Neural cell (in vitro differentiated cells): ENCODE measurements at regions not wholly inside any gene's neighbourhood (a gene's known extent, or its start where the extent isn't known, plus 50 kb on each side); places are given as distances from the start of the nearest gene placed in this dataset.

ENCODE experiments used
- H2AFZ ChIP-seq: fragments of 200-600, 300-800 bp; sonication (generic), shearing (Covaris generic); 2 replicates; pipeline ENCODE4 v1.6.0; 2014; ENCODE audit warnings: low read depth, mild to moderate bottlenecking, antibody characterized with exemption, low read length, moderate library complexity
- H3F3A ChIP-seq: fragments of 200-600 bp; shearing (Covaris generic); 2 replicates; pipeline ENCODE4 v1.6.1; 2016; ENCODE audit warnings: mild to moderate bottlenecking, moderate library complexity, mixed read lengths, antibody characterized with exemption, low read length; ENCODE audit not compliant: insufficient read depth, poor library complexity, severe bottlenecking
- H3K27ac ChIP-seq: fragments of 200-600, 300-800 bp; sonication (generic), shearing (Covaris generic); 2 replicates; pipeline ENCODE4 v1.5.1; 2014; ENCODE audit warnings: mild to moderate bottlenecking, low read length, moderate library complexity
- H3K27me3 ChIP-seq: fragments of 300-800, 200-600 bp; sonication (generic), shearing (Covaris generic); 2 replicates; pipeline ENCODE4 v1.6.0; 2014; ENCODE audit warnings: mild to moderate bottlenecking, low read depth, low read length, moderate library complexity; ENCODE audit not compliant: insufficient read depth
- H3K36me3 ChIP-seq: fragments of 300-800, 200-600 bp; sonication (generic), shearing (Covaris generic); 2 replicates; pipeline ENCODE4 v1.5.1; 2014; ENCODE audit warnings: mild to moderate bottlenecking, antibody characterized with exemption, low read length, moderate library complexity; ENCODE audit not compliant: insufficient read depth
- H3K4me2 ChIP-seq: fragments of 300-800, 200-600 bp; sonication (generic), shearing (Covaris generic); 2 replicates; pipeline ENCODE4 v1.6.0; 2014; ENCODE audit warnings: mild to moderate bottlenecking, low read length
- H3K4me3 ChIP-seq: fragments of 300-800, 200-600 bp; sonication (generic), shearing (Covaris generic); 2 replicates; pipeline ENCODE4 v1.5.1; 2014; ENCODE audit warnings: mild to moderate bottlenecking, low read length, moderate library complexity
- H3K79me2 ChIP-seq: fragments of 200-600 bp; shearing (Covaris generic); replicated peaks from 2 replicates; pipeline ENCODE4 v1.6.0; 2014; ENCODE audit warnings: mild to moderate bottlenecking, low read length, moderate library complexity; ENCODE audit not compliant: insufficient read depth
- H3K9ac ChIP-seq: fragments of 300-800, 200-600 bp; sonication (generic), shearing (Covaris generic); 2 replicates; pipeline ENCODE4 v1.6.1; 2016; ENCODE audit warnings: mild to moderate bottlenecking, low read length, mixed read lengths
- H3K9me2 ChIP-seq: fragments of 200-600 bp; shearing (Covaris generic); 2 replicates; pipeline ENCODE4 v1.6.1; 2016; ENCODE audit warnings: mild to moderate bottlenecking, low read length, mixed read lengths; ENCODE audit not compliant: insufficient read depth
- H3K9me3 ChIP-seq: fragments of 200-600, 300-800 bp; sonication (generic), shearing (Covaris generic); 2 replicates; pipeline ENCODE4 v1.6.1; 2016; ENCODE audit warnings: mild to moderate bottlenecking, mixed run types, low read length, moderate library complexity, mixed read lengths
- H4K20me1 ChIP-seq: fragments of 200-600 bp; shearing (Covaris generic); 2 replicates; pipeline ENCODE4 v1.6.1; 2016; ENCODE audit warnings: mild to moderate bottlenecking, mixed run types; ENCODE audit not compliant: insufficient read depth
- EP300 ChIP-seq: fragments of 450-650 bp; conservative IDR thresholded peaks from 2 replicates; pipeline ENCODE4 v1.6.1; 2014; ENCODE audit warnings: antibody characterized with exemption, mild to moderate bottlenecking, moderate library complexity; ENCODE audit not compliant: poor library complexity, severe bottlenecking
- EZH2 ChIP-seq: fragments of 200-600, 300-800 bp; shearing (Covaris generic), sonication (generic); IDR thresholded peaks from 2 replicates; pipeline ENCODE4 v1.6.1; 2014; ENCODE audit warnings: antibody characterized with exemption, low read length, borderline replicate concordance, mild to moderate bottlenecking; ENCODE audit not compliant: insufficient read depth, poor library complexity, severe bottlenecking
- MXI1 ChIP-seq: fragments of 450-650 bp; conservative IDR thresholded peaks from 2 replicates; pipeline ENCODE4 v1.6.1; 2014; ENCODE audit warnings: antibody characterized with exemption, mild to moderate bottlenecking; ENCODE audit not compliant: poor library complexity, severe bottlenecking
- POLR2AphosphoS5 ChIP-seq: IDR thresholded peaks from 2 replicates; pipeline ENCODE4 v1.6.1; 2012
- RAD21 ChIP-seq: fragments of 450-650 bp; conservative IDR thresholded peaks from 2 replicates; pipeline ENCODE4 v1.6.1; 2014; ENCODE audit warnings: antibody characterized with exemption, mild to moderate bottlenecking, moderate library complexity
- SMC3 ChIP-seq: fragments of 450-650 bp; conservative IDR thresholded peaks from 2 replicates; pipeline ENCODE4 v1.6.1; 2014; ENCODE audit warnings: antibody characterized with exemption, mild to moderate bottlenecking, moderate library complexity; ENCODE audit not compliant: poor library complexity
- TAF1 ChIP-seq: IDR thresholded peaks from 2 replicates; pipeline ENCODE4 v1.6.1; 2012; ENCODE audit warnings: low read depth
- TF ChIP-seq, protein P1 (sequence below): IDR thresholded peaks from 2 replicates; pipeline ENCODE4 v1.6.1; 2012; ENCODE audit warnings: borderline replicate concordance
- TF ChIP-seq, protein P2 (sequence below): fragments of 450-650 bp; IDR thresholded peaks from 2 replicates; pipeline ENCODE4 v1.5.1; 2014; ENCODE audit warnings: antibody characterized with exemption, mild to moderate bottlenecking, moderate library complexity; ENCODE audit not compliant: poor library complexity, severe bottlenecking

DNA sequence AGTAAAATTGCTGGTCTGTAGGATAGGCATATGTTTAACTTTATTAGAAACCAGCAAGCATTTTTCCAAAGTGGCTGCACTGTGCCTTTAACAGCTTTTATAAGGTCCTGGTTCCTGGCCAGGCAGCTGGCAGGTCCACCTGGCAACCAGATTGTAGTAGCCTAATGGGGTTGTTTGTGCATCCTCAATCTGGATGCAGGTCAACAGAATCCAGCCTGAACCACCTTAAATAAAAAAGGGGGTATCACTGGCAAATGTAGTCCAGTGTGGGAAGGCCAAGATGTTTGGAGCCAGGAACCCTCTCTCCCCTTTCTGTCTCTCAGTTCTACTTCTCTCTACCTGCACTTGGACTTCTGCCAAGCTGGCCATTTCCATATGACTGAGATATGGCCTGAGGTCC, 200.3 kb downstream of the ZNF621 start:
- Histone ChIP-seq H3K9ac (no peak overlapping the region), H3K36me3 (no peaks in the 10 kb centered on the region), H3K79me2 (no peaks in the 10 kb centered on the region), H3K27ac (no peak overlapping the region), H3K9me3 (peaks cover 3% of the 10 kb centered on the region), H2AFZ (no peak overlapping the region), H3K27me3 (no peaks in the 10 kb centered on the region), H3F3A (no peaks in the 10 kb centered on the region), H3K4me3 (no peak overlapping the region), H4K20me1 (no peaks in the 10 kb centered on the region), H3K9me2 (no peaks in the 10 kb centered on the region), H3K4me2 (no peak overlapping the region)
- TF ChIP-seq POLR2AphosphoS5: no peak
- no peak for TF ChIP-seq EZH2
- TF ChIP-seq, protein P1, sequence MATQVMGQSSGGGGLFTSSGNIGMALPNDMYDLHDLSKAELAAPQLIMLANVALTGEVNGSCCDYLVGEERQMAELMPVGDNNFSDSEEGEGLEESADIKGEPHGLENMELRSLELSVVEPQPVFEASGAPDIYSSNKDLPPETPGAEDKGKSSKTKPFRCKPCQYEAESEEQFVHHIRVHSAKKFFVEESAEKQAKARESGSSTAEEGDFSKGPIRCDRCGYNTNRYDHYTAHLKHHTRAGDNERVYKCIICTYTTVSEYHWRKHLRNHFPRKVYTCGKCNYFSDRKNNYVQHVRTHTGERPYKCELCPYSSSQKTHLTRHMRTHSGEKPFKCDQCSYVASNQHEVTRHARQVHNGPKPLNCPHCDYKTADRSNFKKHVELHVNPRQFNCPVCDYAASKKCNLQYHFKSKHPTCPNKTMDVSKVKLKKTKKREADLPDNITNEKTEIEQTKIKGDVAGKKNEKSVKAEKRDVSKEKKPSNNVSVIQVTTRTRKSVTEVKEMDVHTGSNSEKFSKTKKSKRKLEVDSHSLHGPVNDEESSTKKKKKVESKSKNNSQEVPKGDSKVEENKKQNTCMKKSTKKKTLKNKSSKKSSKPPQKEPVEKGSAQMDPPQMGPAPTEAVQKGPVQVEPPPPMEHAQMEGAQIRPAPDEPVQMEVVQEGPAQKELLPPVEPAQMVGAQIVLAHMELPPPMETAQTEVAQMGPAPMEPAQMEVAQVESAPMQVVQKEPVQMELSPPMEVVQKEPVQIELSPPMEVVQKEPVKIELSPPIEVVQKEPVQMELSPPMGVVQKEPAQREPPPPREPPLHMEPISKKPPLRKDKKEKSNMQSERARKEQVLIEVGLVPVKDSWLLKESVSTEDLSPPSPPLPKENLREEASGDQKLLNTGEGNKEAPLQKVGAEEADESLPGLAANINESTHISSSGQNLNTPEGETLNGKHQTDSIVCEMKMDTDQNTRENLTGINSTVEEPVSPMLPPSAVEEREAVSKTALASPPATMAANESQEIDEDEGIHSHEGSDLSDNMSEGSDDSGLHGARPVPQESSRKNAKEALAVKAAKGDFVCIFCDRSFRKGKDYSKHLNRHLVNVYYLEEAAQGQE: no peak
- no peak for TF ChIP-seq MXI1
- TF ChIP-seq TAF1: no peak
- TF ChIP-seq, protein P2, sequence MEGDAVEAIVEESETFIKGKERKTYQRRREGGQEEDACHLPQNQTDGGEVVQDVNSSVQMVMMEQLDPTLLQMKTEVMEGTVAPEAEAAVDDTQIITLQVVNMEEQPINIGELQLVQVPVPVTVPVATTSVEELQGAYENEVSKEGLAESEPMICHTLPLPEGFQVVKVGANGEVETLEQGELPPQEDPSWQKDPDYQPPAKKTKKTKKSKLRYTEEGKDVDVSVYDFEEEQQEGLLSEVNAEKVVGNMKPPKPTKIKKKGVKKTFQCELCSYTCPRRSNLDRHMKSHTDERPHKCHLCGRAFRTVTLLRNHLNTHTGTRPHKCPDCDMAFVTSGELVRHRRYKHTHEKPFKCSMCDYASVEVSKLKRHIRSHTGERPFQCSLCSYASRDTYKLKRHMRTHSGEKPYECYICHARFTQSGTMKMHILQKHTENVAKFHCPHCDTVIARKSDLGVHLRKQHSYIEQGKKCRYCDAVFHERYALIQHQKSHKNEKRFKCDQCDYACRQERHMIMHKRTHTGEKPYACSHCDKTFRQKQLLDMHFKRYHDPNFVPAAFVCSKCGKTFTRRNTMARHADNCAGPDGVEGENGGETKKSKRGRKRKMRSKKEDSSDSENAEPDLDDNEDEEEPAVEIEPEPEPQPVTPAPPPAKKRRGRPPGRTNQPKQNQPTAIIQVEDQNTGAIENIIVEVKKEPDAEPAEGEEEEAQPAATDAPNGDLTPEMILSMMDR: no peak
- no peak for TF ChIP-seq EP300
- no peak for TF ChIP-seq RAD21
- TF ChIP-seq SMC3: no peak

DNA sequence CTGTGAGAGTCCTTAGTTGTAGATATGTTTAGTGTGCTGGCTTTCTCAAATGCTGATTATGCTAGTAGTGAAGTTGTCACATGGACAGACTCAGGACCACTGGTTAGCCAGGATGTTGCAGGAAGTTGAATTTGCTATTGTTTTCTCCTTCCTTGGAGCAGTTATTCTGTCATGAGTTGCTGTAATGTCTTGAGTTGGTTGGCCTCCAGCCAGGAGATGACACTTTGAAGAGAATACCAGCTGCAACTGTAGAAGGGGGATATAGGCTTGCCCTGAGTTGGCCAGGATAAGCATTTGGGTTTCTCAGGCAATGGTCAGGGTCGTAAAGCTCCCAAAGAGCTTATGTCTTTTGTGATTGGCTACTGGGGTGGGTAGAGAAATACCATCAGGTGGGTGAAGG, 206.7 kb downstream of the ZNF621 start:
- H3F3A ChIP-seq: no peaks in the 10 kb centered on the region
- H4K20me1 ChIP-seq: no peaks in the 10 kb centered on the region
- no peak overlapping the region for H3K9ac ChIP-seq
- TF ChIP-seq TAF1 (no peak), MXI1 (no peak), POLR2AphosphoS5 (no peak)
- TF ChIP-seq, protein P2: no peak
- TF ChIP-seq, protein P1: no peak
- H3K79me2 ChIP-seq: no peaks in the 10 kb centered on the region
- H3K4me3 ChIP-seq: no peak overlapping the region
- no peaks in the 10 kb centered on the region for H3K9me2 ChIP-seq
- H3K27ac ChIP-seq: no peak overlapping the region
- H3K36me3 ChIP-seq: no peaks in the 10 kb centered on the region
- H3K9me3 ChIP-seq: peaks cover 3% of the 10 kb centered on the region
- no peak overlapping the region for H2AFZ ChIP-seq
- no peak overlapping the region for H3K4me2 ChIP-seq
- no peaks in the 10 kb centered on the region for H3K27me3 ChIP-seq
